ENCODE measurements at regions not wholly inside any gene's neighbourhood (a gene's known extent, or its start where the extent isn't known, plus 50 kb on each side); places are given as distances from the start of the nearest gene placed in this dataset.

DNA sequence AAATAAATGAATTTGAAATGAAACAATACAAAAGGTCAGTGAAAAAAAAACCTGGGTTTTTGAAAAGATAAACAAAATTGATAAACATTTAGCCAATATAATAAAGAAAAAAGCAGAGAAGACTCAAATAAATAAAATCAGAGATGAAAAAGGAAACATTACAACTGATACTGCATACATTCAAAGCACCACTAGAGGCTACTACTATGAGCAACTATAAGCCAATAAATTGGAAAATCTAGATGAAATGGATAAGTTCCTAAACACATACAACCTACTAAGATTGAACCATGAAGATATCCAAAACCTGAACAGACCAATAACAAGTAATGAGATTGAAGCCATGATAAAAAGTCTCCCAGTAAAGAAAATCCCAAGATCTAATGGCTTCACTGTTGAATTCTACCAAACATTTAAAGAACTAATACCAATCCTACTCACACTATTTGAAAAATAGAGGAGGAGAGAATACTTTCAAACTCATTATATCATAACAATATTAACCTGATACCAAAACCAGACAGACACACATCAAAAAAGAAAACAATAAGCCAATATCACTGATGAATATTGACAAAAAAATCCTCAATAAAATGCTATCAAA is 80.8 kb upstream of the CERS6 start:
- DNase-seq: no peak

DNA sequence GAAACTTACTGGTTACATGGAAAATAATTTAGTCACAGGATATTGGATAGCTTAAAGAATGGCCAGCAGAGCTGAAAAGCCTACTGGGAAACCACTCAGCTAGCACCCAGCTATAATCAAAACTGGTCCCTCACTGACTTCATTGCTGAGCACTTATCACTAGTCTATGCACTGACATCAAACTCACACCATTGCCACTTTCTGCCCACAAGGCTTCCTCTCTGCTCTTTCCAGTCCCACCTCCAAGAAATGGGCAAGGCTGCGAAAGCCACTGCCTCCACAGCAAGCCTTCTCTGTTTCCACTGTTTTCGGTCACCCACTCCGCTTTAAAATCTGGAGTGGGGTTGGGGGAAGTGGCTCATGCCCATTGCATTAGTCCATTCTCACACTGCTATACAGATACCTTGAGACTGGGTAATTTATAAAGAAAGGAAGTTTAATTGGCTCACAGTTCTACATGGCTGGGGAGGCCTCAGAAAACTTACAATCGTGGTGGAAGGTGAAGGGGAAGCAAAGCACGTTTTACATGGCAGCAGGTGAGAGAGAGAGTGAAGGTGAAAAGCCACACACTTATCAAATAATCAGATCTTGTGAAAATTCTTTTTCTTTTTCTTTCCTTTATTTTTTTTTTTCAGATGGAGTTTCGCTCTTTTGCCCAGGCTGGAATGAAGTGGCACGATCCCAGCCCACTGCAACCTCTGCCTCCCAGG is 77.0 kb upstream of the CERS6 start:
- no peak for DNase-seq

DNA sequence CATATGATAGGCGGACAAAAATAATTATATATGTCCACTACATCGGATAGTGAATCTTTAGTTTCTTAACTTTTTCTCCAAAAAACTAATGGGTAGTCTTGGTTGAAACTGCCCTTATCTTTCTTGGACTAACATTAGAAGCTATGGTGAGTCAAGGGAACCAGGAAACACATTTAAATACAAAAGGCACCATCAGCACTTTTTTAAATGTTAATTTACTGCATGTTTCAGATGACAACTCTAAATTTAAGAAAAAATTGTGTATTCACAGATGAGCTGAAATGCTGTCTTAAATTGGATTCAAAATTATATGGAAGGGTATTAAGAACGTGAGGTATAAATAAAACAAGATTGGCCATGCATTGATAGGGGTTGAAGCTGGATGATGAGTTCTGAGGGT is 75.6 kb upstream of the CERS6 start:
- no peak for DNase-seq

GRCh38 chr2:168392024-168392423 is 64.0 kb upstream of the CERS6 start:
- no peak for DNase-seq

DNA sequence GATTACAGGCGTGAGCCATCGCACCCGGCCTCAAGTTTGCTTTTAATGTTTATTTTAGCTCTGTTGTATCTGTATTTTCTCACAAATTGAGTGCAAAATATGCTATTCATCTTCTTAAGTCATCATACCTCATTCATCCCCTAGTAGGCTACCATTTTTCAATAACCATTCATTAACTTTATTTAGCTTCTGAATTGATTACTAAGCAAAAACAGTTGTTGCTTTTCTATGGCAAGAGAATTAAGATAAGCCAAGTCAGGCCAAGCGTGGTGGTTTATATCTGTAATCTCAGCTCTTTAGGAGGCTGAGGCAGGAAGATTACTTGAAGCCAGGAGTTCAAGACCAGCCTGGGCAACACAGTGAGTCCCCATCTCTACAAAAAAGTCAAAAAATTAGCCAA is 63.3 kb upstream of the CERS6 start:
- DNase-seq: no peak

- DNase-seq: no peak
Measured at GRCh38 chr2:168394262-168394661, 61.8 kb upstream of the CERS6 start.

- no peak for DNase-seq
Measured at GRCh38 chr2:168396131-168396530, 59.9 kb upstream of the CERS6 start.

- DNase-seq: no peak
Measured at GRCh38 chr2:168397629-168398028, 58.4 kb upstream of the CERS6 start.

DNA sequence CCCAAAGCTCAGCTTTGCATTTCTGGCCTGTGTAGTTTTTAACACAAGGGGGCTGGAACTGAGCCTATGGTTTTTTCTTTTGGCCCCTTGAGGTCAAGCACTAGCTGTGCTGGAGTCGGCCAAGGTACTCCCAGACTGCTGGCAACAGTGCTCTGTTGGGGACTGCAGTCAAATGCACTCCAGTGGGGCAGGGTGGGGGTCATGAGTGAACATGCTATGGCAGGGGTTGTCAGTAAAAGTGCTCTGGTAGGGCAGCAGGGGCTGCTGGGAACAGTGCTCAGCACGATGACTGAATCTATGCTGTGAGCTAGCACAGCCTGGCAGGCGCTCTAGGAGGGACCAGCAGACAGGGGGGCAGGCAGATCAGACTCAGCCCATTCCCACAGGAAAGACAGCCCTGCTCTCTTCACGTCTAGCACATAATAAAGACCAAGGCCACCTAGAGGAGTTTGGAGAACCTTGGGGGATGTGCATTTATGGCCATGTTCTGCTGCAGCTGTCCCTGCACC is 55.0 kb upstream of the CERS6 start:
- no peak for DNase-seq

DNA sequence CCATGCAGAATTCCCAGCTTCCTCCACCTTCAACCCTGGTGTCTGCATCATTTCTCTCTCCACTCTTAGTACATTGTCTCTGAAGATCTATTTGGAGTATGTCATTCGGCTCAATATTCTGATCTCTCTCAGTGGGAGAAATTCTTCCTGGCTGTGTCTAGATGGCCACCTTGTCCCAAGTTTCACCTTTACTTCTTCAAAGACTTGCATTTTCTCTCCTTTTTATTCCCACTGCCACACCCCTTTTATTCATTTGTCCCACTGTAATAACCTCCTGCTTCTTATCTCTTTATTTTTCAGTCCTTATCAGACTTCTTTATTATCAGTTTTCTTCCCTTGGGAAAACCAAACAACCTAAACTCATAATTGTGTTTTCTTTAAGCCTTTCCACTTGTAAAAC is 54.3 kb upstream of the CERS6 start:
- DNase-seq: no peak

- DNase-seq: no peak
Measured at GRCh38 chr2:168402531-168402930, 53.5 kb upstream of the CERS6 start.

DNA sequence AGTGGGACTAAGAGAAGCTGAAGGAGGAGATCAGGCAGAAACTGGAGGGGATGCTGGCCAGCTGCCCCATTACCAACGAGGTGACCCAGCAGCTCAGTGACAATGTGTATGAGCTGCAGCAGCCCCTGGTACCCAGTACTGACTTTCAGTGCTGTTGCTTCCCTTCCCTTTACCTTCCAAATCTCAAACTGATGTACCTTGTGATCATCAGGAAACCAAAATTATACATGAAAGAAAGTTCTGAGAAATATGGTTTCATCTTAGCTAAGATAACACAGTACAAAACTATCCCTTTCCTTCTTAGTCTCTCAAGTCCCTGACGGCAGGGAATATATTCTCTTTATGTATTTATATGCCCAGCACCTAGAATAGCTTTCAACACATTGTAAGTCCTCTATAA is 52.3 kb upstream of the CERS6 start:
- no peak for DNase-seq

DNA sequence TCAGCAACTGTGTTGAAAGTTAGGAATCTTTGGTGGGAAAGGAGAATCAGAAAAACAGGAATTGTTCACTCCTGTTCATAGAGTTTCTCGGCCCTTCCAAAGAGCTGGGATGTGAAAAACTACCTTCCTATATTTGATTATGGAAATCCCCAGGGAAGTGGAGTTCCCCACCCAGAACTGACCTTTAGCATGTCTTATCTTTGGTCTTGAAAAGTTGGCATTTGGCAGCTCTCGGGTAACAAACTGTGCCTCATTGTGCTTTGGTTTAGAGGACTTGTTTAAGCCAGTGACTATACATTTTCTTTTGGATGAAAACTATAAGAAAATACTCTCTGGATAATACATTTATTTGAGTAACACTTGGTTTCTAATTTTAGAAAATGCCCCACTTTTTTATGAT is 51.3 kb upstream of the CERS6 start:
- no peak for DNase-seq
